Activated CD4-positive, alpha-beta T cell treated with anti-CD3 and anti-CD28 coated beads, Interleukin-10, Interleukin-2, amounts not matched to agents 100 ng/mL and 50 ng/mL, durations not matched to agents 16 hours and 8 hours (primary cell): ENCODE measurements at regions not wholly inside any gene's neighbourhood (a gene's known extent, or its start where the extent isn't known, plus 50 kb on each side); places are given as distances from the start of the nearest gene placed in this dataset.
"Not testable (repeated sequence)": the region's sequence is repeated elsewhere in the genome, so short reads cannot be mapped to it uniquely, and the experiment has no call there.

Experiments used
- DNase-seq: peaks from one replicate; pipeline ENCODE4 v3.0.0-alpha.2; 2020

DNA sequence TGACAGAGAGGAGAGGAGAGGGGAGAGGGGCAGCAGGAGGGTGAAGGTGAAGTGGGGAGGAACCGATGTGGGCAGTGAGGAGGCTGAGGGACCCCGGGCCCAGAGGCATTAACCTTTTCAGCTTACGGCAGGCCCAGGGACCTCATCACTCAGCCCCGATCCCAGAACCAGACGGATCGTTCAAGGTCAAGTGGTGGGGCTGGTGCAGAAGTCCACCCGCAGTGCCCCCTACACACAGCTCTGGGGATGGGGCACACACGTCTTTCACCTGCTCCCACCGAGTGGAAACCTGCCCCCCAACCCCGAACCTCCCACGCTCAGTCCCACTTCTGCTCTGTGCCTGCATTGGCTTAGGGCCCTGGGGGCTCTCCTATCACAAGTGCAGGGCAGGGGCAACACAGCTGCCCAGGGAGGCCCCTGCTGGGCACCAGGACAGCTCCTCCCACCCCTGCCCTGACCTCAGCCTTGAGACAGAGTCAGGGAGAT, 81.9 kb upstream of the GOLGA6L4 start:
- not testable (repeated sequence) for DNase-seq

DNA sequence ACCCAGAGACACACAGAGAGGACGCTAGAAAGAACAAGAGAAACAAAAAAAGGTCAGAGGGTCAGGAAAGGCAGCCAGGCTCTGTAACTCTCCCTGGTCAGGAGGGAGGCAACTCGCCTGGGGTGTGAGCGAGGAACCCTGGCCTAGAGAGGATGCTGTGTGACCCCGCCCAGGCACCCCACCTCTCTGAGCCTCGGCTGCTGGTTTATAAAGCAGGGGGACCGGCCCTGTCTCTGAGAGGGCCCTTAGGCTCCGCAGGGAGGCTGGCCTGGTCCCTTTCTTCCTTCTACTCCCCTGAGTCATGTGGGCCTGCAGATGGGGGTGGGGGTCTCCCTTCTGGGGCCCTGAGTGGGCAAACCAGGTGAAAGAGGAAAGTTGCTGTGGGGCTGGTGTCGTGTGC, 81.3 kb upstream of the GOLGA6L4 start:
- not testable (repeated sequence) for DNase-seq

DNA sequence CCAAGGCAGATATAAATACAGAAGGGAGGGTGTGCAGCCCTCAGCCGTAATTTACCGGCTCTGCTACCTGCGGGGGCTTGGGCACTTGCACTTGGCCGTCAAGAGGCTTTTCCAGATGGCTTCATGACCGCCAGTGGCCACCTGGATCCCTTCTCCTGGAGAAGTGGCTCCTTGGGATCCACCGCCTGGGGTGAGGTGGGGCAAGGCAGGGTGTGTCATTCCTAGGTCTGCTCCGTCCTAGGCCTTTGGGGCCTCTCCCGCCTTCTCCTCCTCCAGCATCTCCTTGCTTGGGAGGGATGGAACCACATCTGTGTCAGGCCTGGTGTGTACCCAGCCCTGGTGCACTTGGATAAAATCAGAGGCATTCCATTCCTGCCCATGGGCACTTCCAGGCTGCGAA, 80.8 kb upstream of the GOLGA6L4 start:
- not testable (repeated sequence) for DNase-seq

DNA sequence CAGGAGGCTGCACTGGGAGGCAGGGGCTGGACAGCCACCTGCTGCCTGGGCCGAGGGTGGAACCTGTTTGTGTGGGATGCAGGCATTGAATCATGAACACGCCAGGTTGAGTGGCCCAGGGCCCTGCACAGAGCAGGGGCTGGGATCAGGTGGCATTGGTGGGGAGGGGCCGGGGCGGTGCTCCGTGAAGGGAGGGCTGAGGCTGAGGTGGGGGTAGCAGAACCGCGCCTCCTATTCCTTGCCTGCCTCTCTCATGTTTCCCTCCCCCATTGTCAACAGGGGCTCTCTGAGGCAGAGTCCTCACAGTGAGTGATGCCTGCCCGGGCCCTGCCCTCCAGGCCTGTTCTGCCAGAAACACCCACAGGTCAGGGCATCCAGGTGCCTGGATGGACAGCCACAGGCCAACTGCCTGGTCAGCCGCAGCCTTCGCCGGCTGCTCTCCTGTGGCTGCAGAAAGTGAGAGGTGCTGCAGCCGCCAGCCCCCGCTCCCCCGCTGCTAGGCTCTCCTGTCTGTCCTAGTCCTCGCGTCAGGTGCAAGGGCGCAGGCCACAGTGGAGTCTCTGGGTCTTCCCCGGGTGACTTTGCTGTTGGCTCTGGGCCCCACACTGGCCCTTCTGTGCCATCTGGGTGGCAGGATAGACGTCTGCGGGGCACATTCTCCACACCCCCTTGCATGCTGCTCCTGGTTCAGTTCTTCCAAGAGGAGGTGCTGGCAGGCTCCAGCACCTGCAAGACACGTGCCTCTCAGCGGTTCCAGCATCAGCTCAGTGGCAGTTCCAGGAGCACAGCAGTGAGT, 79.6 kb upstream of the GOLGA6L4 start:
- DNase-seq, result not testable (repeated sequence)

DNA sequence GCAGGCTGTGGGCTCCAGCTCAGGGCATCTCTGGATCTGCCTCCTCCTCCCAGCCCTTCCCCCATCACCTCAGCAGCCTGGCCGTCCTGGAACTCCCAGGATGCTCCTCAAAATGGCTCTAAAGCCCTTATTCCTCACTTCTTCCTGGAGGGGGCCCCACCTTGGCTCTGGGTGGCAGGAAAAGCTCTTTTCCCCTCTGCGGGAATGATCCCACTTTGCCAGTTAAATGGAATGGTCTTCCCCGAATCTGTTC, 79.1 kb upstream of the GOLGA6L4 start:
- DNase-seq, result not testable (repeated sequence)

DNA sequence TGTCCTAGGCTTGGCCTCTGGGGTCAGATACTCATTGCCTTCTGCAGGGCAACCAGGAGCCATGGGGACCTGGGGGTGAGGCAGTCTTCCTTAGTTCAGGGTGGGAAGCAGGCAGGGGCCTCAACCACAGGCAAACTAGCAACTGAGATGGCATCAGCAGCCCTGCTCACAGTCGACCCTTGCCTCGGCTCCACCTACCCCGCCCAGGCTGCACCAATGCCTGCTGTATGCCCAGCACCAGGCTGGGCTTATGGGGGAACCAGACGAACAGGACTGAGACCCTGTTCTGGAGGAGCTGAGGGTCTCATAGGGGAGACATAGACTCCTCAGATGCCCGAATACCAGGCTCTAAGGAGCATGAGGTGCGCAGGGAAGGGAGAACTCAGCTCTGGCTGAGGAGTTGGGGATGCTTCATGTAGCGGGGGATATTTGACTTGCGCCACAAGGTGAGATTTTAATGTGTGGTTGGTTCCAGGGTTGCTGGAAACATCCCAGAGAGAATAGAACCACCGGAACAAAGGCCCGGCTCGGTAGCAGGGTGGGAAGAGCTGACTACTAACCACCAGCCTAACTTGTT, 78.4 kb upstream of the GOLGA6L4 start:
- DNase-seq, result not testable (repeated sequence)

DNA sequence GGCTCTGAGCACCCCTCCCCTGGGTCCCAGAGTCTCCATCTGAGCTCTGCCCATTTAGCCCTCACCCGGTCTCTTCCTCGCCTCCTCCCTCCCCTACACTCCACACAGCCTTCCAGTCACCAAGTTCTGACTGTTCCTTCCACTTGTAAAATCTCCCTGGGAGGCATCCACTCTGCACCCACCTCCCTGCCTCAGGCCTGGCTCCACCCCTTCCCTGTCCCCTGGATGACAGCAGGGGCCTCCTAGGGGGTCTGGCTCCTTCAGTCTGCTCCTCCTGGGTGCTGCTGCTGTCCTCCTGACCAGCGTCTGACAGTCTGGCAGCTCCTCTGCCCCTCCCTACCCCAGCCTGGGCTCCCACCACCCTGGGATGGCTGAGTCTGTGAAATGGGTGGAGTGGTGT, 77.7 kb upstream of the GOLGA6L4 start:
- not testable (repeated sequence) for DNase-seq

DNA sequence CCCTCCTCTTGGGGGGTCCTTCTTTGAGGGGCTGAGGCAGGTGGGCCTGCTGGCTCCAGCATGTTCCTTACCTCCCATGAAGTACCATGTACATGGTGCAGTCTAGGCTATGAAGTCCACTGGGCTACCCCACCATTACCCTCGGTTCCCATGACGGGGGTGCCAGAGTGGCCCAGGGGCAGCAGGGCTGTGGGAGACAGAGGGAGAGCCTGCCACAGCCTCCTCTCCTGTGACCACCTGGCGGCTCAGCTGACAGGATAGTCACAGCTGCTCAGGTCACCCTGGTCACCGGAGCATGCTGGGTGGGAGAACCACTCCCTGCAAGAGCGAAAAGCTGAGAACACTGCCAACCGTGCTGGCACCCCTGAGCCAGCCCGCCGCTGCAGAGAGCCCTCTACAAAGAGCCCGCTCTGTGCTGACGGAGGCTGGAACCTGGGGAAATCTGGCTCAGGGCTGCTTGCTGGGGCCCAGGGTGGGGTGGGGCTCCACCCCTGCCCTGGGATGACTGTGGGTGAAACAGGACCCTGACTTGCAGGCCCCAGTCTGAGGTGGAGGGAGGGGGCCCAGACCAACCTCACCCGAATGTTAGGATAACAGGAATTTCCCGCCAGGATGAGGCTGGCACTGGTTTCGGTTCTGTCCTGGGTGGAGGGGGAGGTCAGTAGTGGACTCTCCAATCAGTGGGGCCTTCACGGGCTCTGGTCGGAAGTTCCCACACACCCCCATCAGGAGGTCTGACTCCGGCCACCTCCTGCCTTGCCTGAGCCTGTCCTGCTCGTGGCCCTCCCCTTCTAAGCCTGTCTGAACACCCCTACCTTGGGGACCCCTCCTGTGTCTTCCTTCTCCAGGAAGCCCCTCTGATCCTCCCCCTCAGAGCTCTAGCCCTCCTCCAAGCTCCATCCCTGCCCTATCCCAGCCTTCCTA, 76.0 kb upstream of the GOLGA6L4 start:
- not testable (repeated sequence) for DNase-seq

DNA sequence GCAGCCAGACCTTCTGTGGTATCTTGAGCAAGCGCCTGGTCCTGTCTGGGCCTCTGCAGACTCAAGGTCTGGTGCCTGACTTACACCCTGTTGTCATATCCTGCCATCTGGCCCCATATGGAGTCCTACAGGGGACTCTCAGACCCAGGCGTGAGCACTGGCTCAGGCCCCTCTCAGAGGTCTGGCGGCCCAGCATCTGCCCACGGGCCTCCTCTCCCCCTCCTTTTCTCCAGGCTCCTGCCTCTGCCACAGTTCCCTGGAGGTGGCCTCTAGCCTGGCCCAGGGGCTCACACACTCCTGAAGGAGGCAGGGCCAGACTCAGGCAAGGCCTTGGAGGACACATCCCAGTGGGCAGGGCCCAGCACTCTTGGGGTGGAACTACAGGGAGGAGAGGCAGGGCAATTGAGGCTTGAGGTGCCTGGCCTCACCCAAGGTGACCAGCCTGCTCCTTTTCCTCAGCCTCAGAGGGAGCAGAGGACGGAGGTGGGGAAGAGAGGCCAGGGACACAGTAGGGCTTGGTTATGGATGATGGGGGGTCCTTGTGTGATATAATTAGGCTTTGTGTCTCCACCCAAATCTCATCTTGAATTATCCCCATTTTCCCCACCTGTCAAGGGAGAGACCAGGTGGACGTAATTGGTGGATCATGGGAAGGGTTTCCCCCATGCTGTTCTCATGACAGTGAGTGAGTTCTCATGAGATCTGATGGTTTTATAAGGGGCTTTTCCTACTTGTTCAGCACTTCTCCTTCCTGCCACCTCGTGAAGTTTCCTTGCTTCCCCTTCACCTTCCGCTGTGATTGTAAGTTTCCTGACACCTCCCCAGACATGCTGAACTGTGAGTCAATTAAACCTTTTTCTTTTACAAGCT, 70.9 kb upstream of the GOLGA6L4 start:
- not testable (repeated sequence) for DNase-seq

DNA sequence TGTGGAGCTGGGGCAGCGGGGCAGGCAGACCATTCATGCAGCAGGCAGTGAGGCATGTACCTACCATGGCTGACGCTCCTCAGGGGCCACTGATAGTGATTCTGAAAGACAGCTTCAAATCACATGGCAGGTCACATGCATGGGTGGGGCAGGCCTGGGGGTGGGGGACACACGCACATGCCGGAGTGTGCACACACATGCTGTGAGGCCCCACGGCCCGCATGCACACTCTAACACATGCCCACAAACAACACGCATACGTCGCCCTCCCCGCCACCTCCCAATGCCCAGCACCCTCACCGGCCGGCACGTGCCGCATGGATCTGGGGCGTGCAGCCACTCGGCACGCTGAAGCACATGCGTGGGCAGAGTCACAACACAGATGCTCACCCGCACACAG, 65.5 kb upstream of the GOLGA6L4 start:
- DNase-seq, result not testable (repeated sequence)

DNA sequence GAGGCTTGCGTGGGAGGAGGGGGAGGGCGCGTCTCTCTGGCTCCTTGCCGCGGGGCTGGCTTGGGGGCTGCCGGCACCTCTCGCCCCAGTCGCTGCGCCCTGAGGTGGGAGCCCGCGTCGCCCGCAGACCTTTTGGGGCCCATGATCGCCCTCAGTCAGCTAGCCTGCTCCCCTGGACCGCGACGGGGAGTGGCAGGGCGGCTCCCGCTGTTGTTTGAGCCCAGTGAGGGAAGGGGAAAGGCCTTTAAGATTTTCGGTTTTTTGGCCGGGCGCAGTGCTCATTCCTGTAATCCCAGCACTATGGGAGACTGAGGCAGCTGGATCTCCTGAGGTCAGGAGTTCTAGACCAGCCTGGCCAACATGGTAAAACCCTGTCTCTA, 62.4 kb upstream of the GOLGA6L4 start:
- not testable (repeated sequence) for DNase-seq
